ENCODE measurements at regions not wholly inside any gene's neighbourhood (a gene's known extent, or its start where the extent isn't known, plus 50 kb on each side); places are given as distances from the start of the nearest gene placed in this dataset.

GRCh38 chrX:94743478-94743877 lies 1069.5 kb downstream of the FAM133A start:
- TF ChIP-seq CTCF (IDR thresholded peaks at IDR 0.05) = no peak
- no peak for TF ChIP-seq POLR2A (IDR thresholded peaks at IDR 0.05)
